ENCODE measurements at regions not wholly inside any gene's neighbourhood (a gene's known extent, or its start where the extent isn't known, plus 50 kb on each side); places are given as distances from the start of the nearest gene placed in this dataset.

DNA sequence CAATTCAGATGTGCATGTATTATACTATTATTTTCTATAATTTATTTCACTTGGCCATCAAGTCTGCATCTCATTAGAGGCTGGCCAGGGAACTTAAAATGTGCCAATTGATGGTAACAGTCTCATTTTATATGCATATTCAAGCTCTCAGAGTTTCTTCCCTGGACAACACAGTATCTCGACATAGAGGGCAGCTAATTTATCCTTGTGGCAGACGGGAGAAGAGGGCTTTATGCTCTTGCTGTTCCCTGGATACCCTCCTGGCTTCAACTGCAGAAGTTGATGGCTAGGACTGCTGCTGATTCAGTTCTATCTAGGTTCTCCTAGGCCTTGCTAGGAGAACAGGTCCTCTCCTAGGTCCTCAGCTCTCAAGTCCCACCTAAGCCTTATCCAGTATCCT, 99.1 kb upstream of the NPHP3 start:
- DNase-seq (ENCODE audit: low read depth) = no peak
- no peak overlapping the region for H3K4me3 ChIP-seq (replicated peaks; ENCODE audit: low read depth, low read length)
- TF ChIP-seq CTCF (IDR thresholded peaks at IDR 0.05; ENCODE audit: low read length, missing control alignments) = no peak

DNA sequence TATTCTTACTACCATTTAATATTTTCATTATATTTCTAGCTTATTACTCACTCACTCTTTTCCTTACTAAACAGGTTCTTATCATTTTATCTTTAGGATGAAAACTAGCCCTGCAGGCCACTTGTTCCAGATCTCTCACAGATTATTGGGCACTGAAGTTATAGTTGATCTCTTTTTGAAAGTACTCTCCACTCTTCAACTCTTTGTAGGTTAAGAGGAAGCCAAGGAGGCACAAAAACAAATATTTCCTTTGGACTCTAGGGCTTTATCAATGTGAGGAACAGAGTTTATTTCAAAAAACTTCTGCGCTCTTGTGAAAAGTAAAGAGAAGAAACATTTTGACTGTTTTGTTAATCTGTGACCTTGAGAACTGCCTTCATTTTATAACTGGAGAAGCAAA, 96.0 kb upstream of the NPHP3 start:
- no peak for TF ChIP-seq CTCF (IDR thresholded peaks at IDR 0.05; ENCODE audit: low read length, missing control alignments)
- no peak for DNase-seq (ENCODE audit: low read depth)
- H3K4me3 ChIP-seq (replicated peaks; ENCODE audit: low read depth, low read length) = no peak overlapping the region

DNA sequence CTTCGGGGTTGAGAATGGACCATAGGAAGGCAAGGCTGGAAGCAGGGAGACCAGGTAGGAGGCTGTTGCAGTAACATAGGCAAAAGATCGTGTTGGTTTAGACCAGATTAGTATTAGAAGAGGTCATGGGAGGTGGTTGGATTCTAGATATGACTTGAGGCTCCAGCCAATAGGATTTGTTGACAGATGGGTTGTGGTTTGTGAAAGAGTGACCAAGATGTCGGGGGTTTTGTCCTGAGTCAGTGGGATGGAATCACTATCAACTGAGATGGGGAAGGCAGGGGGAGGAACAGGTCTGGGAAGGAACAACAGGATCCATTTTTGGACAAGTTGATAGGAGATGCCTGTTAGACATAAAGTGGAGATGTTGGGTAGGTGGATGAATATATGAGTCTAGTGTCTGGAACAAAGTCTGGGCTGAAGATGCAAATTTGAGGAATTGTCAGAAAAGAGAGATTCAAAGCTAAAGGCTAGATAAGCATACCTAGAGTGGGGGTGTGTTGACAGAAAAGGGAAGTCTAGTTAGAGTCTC, 95.5 kb upstream of the NPHP3 start:
- DNase-seq (ENCODE audit: low read depth) = no peak
- TF ChIP-seq CTCF (IDR thresholded peaks at IDR 0.05; ENCODE audit: low read length, missing control alignments) = no peak
- H3K4me3 ChIP-seq (replicated peaks; ENCODE audit: low read depth, low read length) = no peak overlapping the region

- no peak for TF ChIP-seq CTCF (IDR thresholded peaks at IDR 0.05; ENCODE audit: low read length, missing control alignments)
- no peak for DNase-seq (ENCODE audit: low read depth)
- no peak overlapping the region for H3K4me3 ChIP-seq (replicated peaks; ENCODE audit: low read depth, low read length)
These were observed 82.9 kb upstream of the NPHP3 start for GRCh38 chr3:132805071-132805470.

GRCh38 chr3:132804498-132804897, 82.3 kb upstream of the NPHP3 start:
- H3K4me3 ChIP-seq (replicated peaks; ENCODE audit: low read depth, low read length) = no peak overlapping the region
- DNase-seq (ENCODE audit: low read depth) = peak; percentile 28
- TF ChIP-seq CTCF (IDR thresholded peaks at IDR 0.05; ENCODE audit: low read length, missing control alignments) = no peak

GRCh38 chr3:132803889-132804288, 81.7 kb upstream of the NPHP3 start:
- TF ChIP-seq CTCF (IDR thresholded peaks at IDR 0.05; ENCODE audit: low read length, missing control alignments) = no peak
- DNase-seq (ENCODE audit: low read depth) = no peak
- no peak overlapping the region for H3K4me3 ChIP-seq (replicated peaks; ENCODE audit: low read depth, low read length)

DNA sequence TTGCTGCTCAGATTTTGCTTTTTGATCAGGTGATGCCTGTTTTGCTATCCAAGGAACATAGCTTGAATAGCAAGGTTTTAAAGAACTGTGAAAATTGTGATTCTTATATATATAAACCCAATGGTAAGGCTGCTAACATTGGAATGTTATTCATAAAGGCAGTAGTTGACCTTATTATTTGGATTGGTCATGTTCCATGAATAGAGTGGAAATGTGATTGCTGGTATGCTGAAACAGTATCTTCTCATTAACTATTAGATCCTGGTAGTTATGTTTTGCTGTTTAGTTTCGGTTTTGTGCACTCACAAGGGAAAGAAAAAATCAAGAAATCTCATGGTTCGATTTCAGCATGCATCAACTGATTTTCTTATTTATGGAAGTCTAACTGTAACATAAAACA, 78.7 kb upstream of the NPHP3 start:
- no peak overlapping the region for H3K4me3 ChIP-seq (replicated peaks; ENCODE audit: low read depth, low read length)
- no peak for DNase-seq (ENCODE audit: low read depth)
- TF ChIP-seq CTCF (IDR thresholded peaks at IDR 0.05; ENCODE audit: low read length, missing control alignments) = no peak
